IMR-90 (cell line): ENCODE measurements at regions not wholly inside any gene's neighbourhood (a gene's known extent, or its start where the extent isn't known, plus 50 kb on each side); places are given as distances from the start of the nearest gene placed in this dataset.

ENCODE experiments used
- ATAC-seq: fragments of 200-7000 bp; cut with Tn5 transposase; 2 replicates; pipeline ENCODE4 v1.9.1; 2020; ENCODE audit warnings: low read depth, mild to moderate bottlenecking, moderate library complexity
- BruUV-seq: library from RNA; stranded (reverse); fragments of 400-500 nt; replicated peaks from 2 replicates; lab custom pipeline; 2021; lab: Mats Ljungman, UMichigan
- CTCF ChIA-PET: fragments of 300-600 bp; formaldehyde crosslinking; extraction: SDS; loops from one replicate; lab custom pipeline; 2021; ENCODE audit warnings: antibody characterized with exemption; lab: Yijun Ruan, JAX
- POLR2A ChIA-PET: fragments of 300-600 bp; sonication (Branson Sonifier 250); formaldehyde crosslinking; loops from one replicate; lab custom pipeline; 2022; ENCODE audit warnings: antibody characterized with exemption; ENCODE audit not compliant: unreplicated experiment; lab: Charles Lee
- DNase-seq: peaks from one replicate; pipeline ENCODE4 v3.0.0; 2013
- H2AFZ ChIP-seq: replicated peaks from 2 replicates; pipeline ENCODE3; 2013; ENCODE audit warnings: low read length, mild to moderate bottlenecking; ENCODE audit not compliant: poor library complexity
- H2AK5ac ChIP-seq: 2 replicates; pipeline ENCODE4 v1.6.1; 2013; ENCODE audit warnings: low read depth, low read length, inconsistent platforms
- H2AK9ac ChIP-seq: replicated peaks from 2 replicates; pipeline ENCODE3; 2013; ENCODE audit warnings: mild to moderate bottlenecking, low read depth, low read length, moderate library complexity; ENCODE audit not compliant: poor library complexity
- H2BK120ac ChIP-seq: 2 replicates; pipeline ENCODE4 v1.6.1; 2013; ENCODE audit warnings: low read depth, low read length, inconsistent platforms
- H2BK15ac ChIP-seq: 3 replicates; pipeline ENCODE4 v1.6.1; 2013; ENCODE audit warnings: low read depth, low read length, inconsistent platforms
- H2BK20ac ChIP-seq: 2 replicates; pipeline ENCODE4 v1.6.1; 2013; ENCODE audit warnings: low read depth, mild to moderate bottlenecking, inconsistent platforms, low read length, moderate library complexity
- H2BK5ac ChIP-seq: 2 replicates; pipeline ENCODE4 v1.6.1; 2013; ENCODE audit warnings: mild to moderate bottlenecking, low read depth, low read length, inconsistent platforms; ENCODE audit not compliant: poor library complexity, severe bottlenecking
- H3K14ac ChIP-seq: replicated peaks from 2 replicates; pipeline ENCODE4 v1.6.1; 2013; ENCODE audit warnings: low read depth, low read length, inconsistent platforms
- H3K18ac ChIP-seq: 2 replicates; pipeline ENCODE4 v1.6.1; 2013; ENCODE audit warnings: low read depth, low read length, control low read depth
- H3K23ac ChIP-seq: 2 replicates; pipeline ENCODE4 v1.6.1; 2013; ENCODE audit warnings: low read depth, low read length, inconsistent platforms
- H3K27ac ChIP-seq: 2 replicates; pipeline ENCODE4 v1.5.1; 2013; ENCODE audit warnings: mild to moderate bottlenecking, control low read depth, low read length; ENCODE audit not compliant: insufficient read depth
- H3K27me3 ChIP-seq: 2 replicates; pipeline ENCODE4 v1.6.1; 2013; ENCODE audit warnings: low read length; ENCODE audit not compliant: control insufficient read depth, insufficient read depth
- H3K36me3 ChIP-seq: 2 replicates; pipeline ENCODE4 v1.6.1; 2013; ENCODE audit warnings: low read length, mixed read lengths; ENCODE audit not compliant: control insufficient read depth, insufficient read depth
- H3K4ac ChIP-seq: 2 replicates; pipeline ENCODE4 v1.6.1; 2013; ENCODE audit warnings: low read depth, low read length, inconsistent platforms
- H3K4me1 ChIP-seq: 2 replicates; pipeline ENCODE4 v1.6.1; 2013; ENCODE audit warnings: low read length, mixed read lengths; ENCODE audit not compliant: control insufficient read depth, insufficient read depth
- H3K4me2 ChIP-seq: 2 replicates; pipeline ENCODE4 v1.6.1; 2013; ENCODE audit warnings: low read depth, mild to moderate bottlenecking, control low read depth, low read length, moderate library complexity
- H3K4me3 ChIP-seq: 2 replicates; pipeline ENCODE4 v1.5.1; 2013; ENCODE audit warnings: low read depth, mild to moderate bottlenecking, control low read depth, low read length, moderate library complexity; ENCODE audit not compliant: insufficient read depth
- H3K56ac ChIP-seq: 2 replicates; pipeline ENCODE4 v1.6.1; 2013; ENCODE audit warnings: low read length, inconsistent platforms; ENCODE audit not compliant: insufficient read depth; ENCODE audit errors: extremely low read depth
- H3K79me1 ChIP-seq, 2 experiments: 2 replicates each; pipeline ENCODE4 v1.6.1; 2013; ENCODE audit warnings: low read length in 2 of 2, inconsistent platforms in 1 of 2, low read depth in 1 of 2
- H3K9ac ChIP-seq: 2 replicates; pipeline ENCODE4 v1.6.1; 2013; ENCODE audit warnings: low read depth, low read length, control low read depth
- H3K9me1 ChIP-seq: 2 replicates; pipeline ENCODE4 v1.6.1; 2013; ENCODE audit warnings: low read length, inconsistent platforms; ENCODE audit not compliant: insufficient read depth
- H3K9me3 ChIP-seq: 2 replicates; pipeline ENCODE4 v1.6.1; 2013; ENCODE audit warnings: low read length; ENCODE audit not compliant: control insufficient read depth, insufficient read depth
- H4K20me1 ChIP-seq: 2 replicates; pipeline ENCODE4 v1.6.1; 2013; ENCODE audit warnings: low read length, inconsistent platforms; ENCODE audit not compliant: insufficient read depth
- H4K5ac ChIP-seq: 2 replicates; pipeline ENCODE4 v1.6.1; 2013; ENCODE audit warnings: mild to moderate bottlenecking, low read depth, low read length, control low read depth
- H4K8ac ChIP-seq, 2 experiments: 2 replicates each; pipeline ENCODE4 v1.6.1; 2013; ENCODE audit warnings: low read depth in 2 of 2, low read length in 2 of 2, control low read depth in 1 of 2, inconsistent platforms in 1 of 2
- H4K91ac ChIP-seq: 2 replicates; pipeline ENCODE4 v1.6.1; 2013; ENCODE audit warnings: low read depth, low read length, inconsistent platforms; ENCODE audit not compliant: insufficient read depth
- BHLHE40 ChIP-seq: fragments of 150-350 bp; IDR thresholded peaks from 2 replicates; pipeline ENCODE4 v1.6.1; 2016; ENCODE audit warnings: mild to moderate bottlenecking, low read depth, low read length
- CEBPB ChIP-seq: IDR thresholded peaks from 2 replicates; pipeline ENCODE4 v1.6.1; 2012; ENCODE audit warnings: low read depth, low read length, improper control_type of control experiment
- CHD1 ChIP-seq: IDR thresholded peaks from 2 replicates; pipeline ENCODE4 v1.6.1; 2012; ENCODE audit warnings: low read depth, low read length, improper control_type of control experiment
- FOS ChIP-seq: fragments of 150-350 bp; IDR thresholded peaks from 2 replicates; pipeline ENCODE4 v1.6.1; 2016; ENCODE audit warnings: low read depth, low read length
- MAFK ChIP-seq: IDR thresholded peaks from 2 replicates; pipeline ENCODE4 v1.6.1; 2012; ENCODE audit warnings: low read depth, low read length, improper control_type of control experiment
- MAZ ChIP-seq: IDR thresholded peaks from 2 replicates; pipeline ENCODE4 v1.6.1; 2012; ENCODE audit warnings: low read depth, mild to moderate bottlenecking, low read length, improper control_type of control experiment, moderate library complexity, borderline replicate concordance
- MXI1 ChIP-seq: IDR thresholded peaks from 2 replicates; pipeline ENCODE4 v1.6.1; 2012; ENCODE audit warnings: low read depth, mild to moderate bottlenecking, low read length, moderate library complexity, borderline replicate concordance
- NFE2L2 ChIP-seq: fragments of 150-350 bp; IDR thresholded peaks from 2 replicates; pipeline ENCODE4 v1.6.1; 2016; ENCODE audit warnings: low read depth, mild to moderate bottlenecking, low read length
- POLR2A ChIP-seq: IDR thresholded peaks from 2 replicates; pipeline ENCODE4 v1.6.1; 2012; ENCODE audit warnings: mild to moderate bottlenecking, low read depth, low read length
- RAD21 ChIP-seq: IDR thresholded peaks from 2 replicates; pipeline ENCODE4 v1.6.1; 2012; ENCODE audit warnings: low read length, improper control_type of control experiment
- RCOR1 ChIP-seq: IDR thresholded peaks from 2 replicates; pipeline ENCODE4 v1.6.1; 2012; ENCODE audit warnings: mild to moderate bottlenecking, low read length, improper control_type of control experiment; ENCODE audit not compliant: insufficient replicate concordance
- RFX5 ChIP-seq: IDR thresholded peaks from 2 replicates; pipeline ENCODE4 v1.8.0; 2012; ENCODE audit warnings: low read depth, mild to moderate bottlenecking, low read length, moderate library complexity
- SMC3 ChIP-seq: fragments of 150-350 bp; IDR thresholded peaks from 2 replicates; pipeline ENCODE4 v1.6.1; 2016; ENCODE audit warnings: low read depth, mild to moderate bottlenecking, antibody characterized with exemption, low read length, moderate library complexity
- WGBS, 2 experiments: methylation state at CpG; one replicate each; pipeline versions ENCODE4 v1.1.5 to v1.1.7; 2013; ENCODE audit warnings: missing lambda C conversion rate in 2 of 2; ENCODE audit not compliant: insufficient read length in 1 of 2; ENCODE audit errors: extremely low coverage in 2 of 2; 5-methylcytosine and 5-hydroxymethylcytosine counted together
- dilution Hi-C: fragments of 300-500 bp; cut with HindIII; formaldehyde crosslinking; loops from one replicate; pipeline ENCODE4 v1.14.3; 2018; ENCODE audit warnings: low sequenced_read_pairs; ENCODE audit not compliant: unreplicated experiment
- in situ Hi-C: fragments of 300-500 bp; cut with MboI; formaldehyde crosslinking; loops from 3 replicates; pipeline ENCODE4 v1.14.3; 2019; ENCODE audit warnings: low sequenced_read_pairs, inconsistent platforms, mixed read lengths
- intact Hi-C: fragments of 100-400 bp; cut with micrococcal nuclease; formaldehyde crosslinking; loops from 2 replicates; pipeline ENCODE4 v1.10.0; 2022
- TF ChIP-seq, protein P1 (sequence below): fragments of 150-350 bp; IDR thresholded peaks from 2 replicates; pipeline ENCODE4 v1.6.1; 2016; ENCODE audit warnings: low read depth, mild to moderate bottlenecking, low read length, moderate library complexity, borderline replicate concordance
- TF ChIP-seq, protein P2 (sequence below): conservative IDR thresholded peaks from 2 replicates; pipeline ENCODE4 v1.5.1; 2012; ENCODE audit warnings: mild to moderate bottlenecking, low read depth, low read length, improper control_type of control experiment
- TF ChIP-seq, protein P3 (sequence below): fragments of 150-350 bp; IDR thresholded peaks from 2 replicates; pipeline ENCODE4 v1.6.1; 2017; ENCODE audit warnings: mild to moderate bottlenecking, antibody characterized with exemption, low read length, low read depth

DNA sequence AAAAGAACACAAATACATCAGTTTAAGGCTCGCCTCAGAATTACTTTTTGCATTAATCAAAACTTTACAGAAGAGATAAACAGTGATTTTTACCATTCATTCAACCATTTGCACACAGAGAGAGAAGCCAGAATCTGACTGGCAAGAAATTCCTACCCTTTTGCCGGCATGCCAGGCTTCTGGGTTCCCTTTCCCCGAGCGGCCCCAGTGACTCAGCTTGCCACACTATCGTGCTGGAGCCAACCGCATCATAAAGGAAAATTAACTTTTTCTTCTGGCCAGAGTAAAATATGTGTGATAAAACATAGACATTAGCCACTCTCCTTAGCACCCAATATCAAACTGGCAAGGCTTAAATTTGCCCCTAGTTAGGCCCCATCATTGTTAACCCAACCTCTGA is 61.8 kb upstream of the IKZF2 start:
- intact Hi-C loops: no loop called here
- Histone ChIP-seq H3K4ac (no peak overlapping the region), H3K27ac (no peak overlapping the region), H3K56ac (no peak overlapping the region), H2BK120ac (no peak overlapping the region), H2BK20ac (no peak overlapping the region), H3K27me3 (no peaks in the 10 kb centered on the region), H3K9me3 (no peaks in the 10 kb centered on the region), H2BK15ac (no peak overlapping the region), H3K23ac (no peak overlapping the region), H3K9ac (no peak overlapping the region), H3K4me3 (no peak overlapping the region), H4K91ac (no peak overlapping the region), H2AFZ (no peak overlapping the region), H3K14ac (no peak overlapping the region), H3K79me1 (no peaks in the 10 kb centered on the region), H2AK5ac (no peak overlapping the region), H2BK5ac (no peak overlapping the region), H3K36me3 (no peaks in the 10 kb centered on the region), H3K4me2 (no peak overlapping the region), H3K4me1 (no peaks in the 10 kb centered on the region), H4K8ac (no peak overlapping the region), H2AK9ac (no peak overlapping the region), H3K18ac (no peak overlapping the region), H4K5ac (no peak overlapping the region), H3K9me1 (no peaks in the 10 kb centered on the region), H4K20me1 (no peaks in the 10 kb centered on the region)
- ATAC-seq: no peak
- no TSS peak for BruUV-seq
- ChIA-PET POLR2A (no interaction called here), CTCF (no interaction called here)
- in situ Hi-C loops: no loop called here
- WGBS, 2 experiments: no CpG with 5 or more reads among the region's 6 CpGs
- no peak for DNase-seq
- TF ChIP-seq POLR2A (no peak), CHD1 (no peak), BHLHE40 (no peak), FOS (no peak), RFX5 (no peak), SMC3 (no peak), MXI1 (no peak), MAZ (no peak), RCOR1 (no peak), RAD21 (no peak), MAFK (no peak), NFE2L2 (no peak), CEBPB (no peak)
- TF ChIP-seq, protein P1, sequence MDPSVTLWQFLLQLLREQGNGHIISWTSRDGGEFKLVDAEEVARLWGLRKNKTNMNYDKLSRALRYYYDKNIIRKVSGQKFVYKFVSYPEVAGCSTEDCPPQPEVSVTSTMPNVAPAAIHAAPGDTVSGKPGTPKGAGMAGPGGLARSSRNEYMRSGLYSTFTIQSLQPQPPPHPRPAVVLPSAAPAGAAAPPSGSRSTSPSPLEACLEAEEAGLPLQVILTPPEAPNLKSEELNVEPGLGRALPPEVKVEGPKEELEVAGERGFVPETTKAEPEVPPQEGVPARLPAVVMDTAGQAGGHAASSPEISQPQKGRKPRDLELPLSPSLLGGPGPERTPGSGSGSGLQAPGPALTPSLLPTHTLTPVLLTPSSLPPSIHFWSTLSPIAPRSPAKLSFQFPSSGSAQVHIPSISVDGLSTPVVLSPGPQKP: no peak
- TF ChIP-seq, protein P2, sequence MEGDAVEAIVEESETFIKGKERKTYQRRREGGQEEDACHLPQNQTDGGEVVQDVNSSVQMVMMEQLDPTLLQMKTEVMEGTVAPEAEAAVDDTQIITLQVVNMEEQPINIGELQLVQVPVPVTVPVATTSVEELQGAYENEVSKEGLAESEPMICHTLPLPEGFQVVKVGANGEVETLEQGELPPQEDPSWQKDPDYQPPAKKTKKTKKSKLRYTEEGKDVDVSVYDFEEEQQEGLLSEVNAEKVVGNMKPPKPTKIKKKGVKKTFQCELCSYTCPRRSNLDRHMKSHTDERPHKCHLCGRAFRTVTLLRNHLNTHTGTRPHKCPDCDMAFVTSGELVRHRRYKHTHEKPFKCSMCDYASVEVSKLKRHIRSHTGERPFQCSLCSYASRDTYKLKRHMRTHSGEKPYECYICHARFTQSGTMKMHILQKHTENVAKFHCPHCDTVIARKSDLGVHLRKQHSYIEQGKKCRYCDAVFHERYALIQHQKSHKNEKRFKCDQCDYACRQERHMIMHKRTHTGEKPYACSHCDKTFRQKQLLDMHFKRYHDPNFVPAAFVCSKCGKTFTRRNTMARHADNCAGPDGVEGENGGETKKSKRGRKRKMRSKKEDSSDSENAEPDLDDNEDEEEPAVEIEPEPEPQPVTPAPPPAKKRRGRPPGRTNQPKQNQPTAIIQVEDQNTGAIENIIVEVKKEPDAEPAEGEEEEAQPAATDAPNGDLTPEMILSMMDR: no peak
- TF ChIP-seq, protein P3, sequence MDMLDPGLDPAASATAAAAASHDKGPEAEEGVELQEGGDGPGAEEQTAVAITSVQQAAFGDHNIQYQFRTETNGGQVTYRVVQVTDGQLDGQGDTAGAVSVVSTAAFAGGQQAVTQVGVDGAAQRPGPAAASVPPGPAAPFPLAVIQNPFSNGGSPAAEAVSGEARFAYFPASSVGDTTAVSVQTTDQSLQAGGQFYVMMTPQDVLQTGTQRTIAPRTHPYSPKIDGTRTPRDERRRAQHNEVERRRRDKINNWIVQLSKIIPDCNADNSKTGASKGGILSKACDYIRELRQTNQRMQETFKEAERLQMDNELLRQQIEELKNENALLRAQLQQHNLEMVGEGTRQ: no peak
- dilution Hi-C loops: no loop called here
